SK-N-SH (cell line): ENCODE measurements at regions not wholly inside any gene's neighbourhood (a gene's known extent, or its start where the extent isn't known, plus 50 kb on each side); places are given as distances from the start of the nearest gene placed in this dataset.
A peak's percentile ranks its signal among the peaks of the same experiment; 100 is the strongest.

Experiments used
- CTCF ChIA-PET: fragments of 300-600, 350-600 bp; formaldehyde crosslinking; extraction: SDS; loops from one replicate; lab custom pipeline; 2021; lab: Yijun Ruan, JAX
- POLR2A ChIA-PET: fragments of 350-600 bp; sonication (Branson Sonifier 250); formaldehyde crosslinking; extraction: SDS; loops from one replicate; lab custom pipeline; 2020; ENCODE audit warnings: antibody characterized with exemption, inconsistent platforms; lab: Yijun Ruan, JAX
- DNase-seq: peaks from one replicate; pipeline ENCODE4 v3.0.0; 2012
- H2AFZ ChIP-seq: fragments of 200-600 bp; sonication (generic); 2 replicates; pipeline ENCODE4 v1.8.1; 2016; ENCODE audit warnings: antibody characterized with exemption, mild to moderate bottlenecking, low read depth
- H3F3A ChIP-seq: fragments of 200-600 bp; sonication (generic); replicated peaks from 2 replicates; pipeline ENCODE3; 2016; ENCODE audit warnings: antibody characterized with exemption, mild to moderate bottlenecking; ENCODE audit not compliant: insufficient read depth
- H3K27ac ChIP-seq, 2 experiments: fragments of 200-500 bp in 1 of 2; fragments of 200-600 bp in 1 of 2; sonication (Bioruptor generic) in 1 of 2; sonication (generic), shearing (Covaris generic) in 1 of 2; 2 replicates each; pipeline versions ENCODE4 v1.5.1 to v1.6.1; 2014 to 2016; ENCODE audit warnings: low read depth in 2 of 2, inconsistent platforms in 1 of 2, low read length in 1 of 2, mild to moderate bottlenecking in 1 of 2, mixed read lengths in 1 of 2
- H3K27me3 ChIP-seq: fragments of 200-600 bp; sonication (generic), shearing (Covaris generic); 2 replicates; pipeline ENCODE4 v1.6.1; 2016; ENCODE audit warnings: mixed run types; ENCODE audit not compliant: insufficient read depth
- H3K36me3 ChIP-seq, 2 experiments: fragments of 200-500 bp in 1 of 2; fragments of 200-600 bp in 1 of 2; sonication (Bioruptor generic) in 1 of 2; sonication (generic) in 1 of 2; replicated peaks in 1 of 2; 2 replicates each; pipeline versions ENCODE3 to v1.5.1; 2014 to 2016; ENCODE audit warnings: low read length in 1 of 2, mild to moderate bottlenecking in 1 of 2; ENCODE audit not compliant: insufficient read depth in 2 of 2, control insufficient read depth in 1 of 2
- H3K4me1 ChIP-seq, 2 experiments: fragments of 200-500 bp in 1 of 2; fragments of 200-600 bp in 1 of 2; sonication (Bioruptor generic) in 1 of 2; sonication (generic), shearing (Covaris generic) in 1 of 2; 2 replicates each; pipeline versions ENCODE4 v1.5.1 to v1.6.1; 2014 to 2016; ENCODE audit warnings: low read depth in 1 of 2, low read length in 1 of 2, mixed run types in 1 of 2; ENCODE audit not compliant: insufficient read depth in 2 of 2, control insufficient read depth in 1 of 2
- H3K4me2 ChIP-seq: fragments of 200-600 bp; sonication (generic), shearing (Covaris generic); 2 replicates; pipeline ENCODE4 v1.6.1; 2017; ENCODE audit warnings: mixed run types
- H3K4me3 ChIP-seq, 2 experiments: fragments of 200-500 bp in 1 of 2; fragments of 200-600 bp in 1 of 2; sonication (Bioruptor generic) in 1 of 2; sonication (generic), shearing (Covaris generic) in 1 of 2; 2 replicates each; pipeline versions ENCODE4 v1.5.1 to v1.8.1; 2014 to 2016; ENCODE audit warnings: low read depth in 2 of 2, inconsistent platforms in 1 of 2, low read length in 1 of 2, mild to moderate bottlenecking in 1 of 2, mixed read lengths in 1 of 2, moderate library complexity in 1 of 2
- H3K79me2 ChIP-seq: fragments of 200-600 bp; sonication (generic); 2 replicates; pipeline ENCODE4 v1.8.1; 2017; ENCODE audit warnings: mild to moderate bottlenecking; ENCODE audit not compliant: insufficient read depth
- H3K9ac ChIP-seq: fragments of 200-600 bp; sonication (generic); 2 replicates; pipeline ENCODE4 v1.6.1; 2017; ENCODE audit warnings: mixed run types
- H3K9me2 ChIP-seq: fragments of 200-600 bp; sonication (generic); 2 replicates; pipeline ENCODE4 v1.6.1; 2017; ENCODE audit warnings: mixed run types
- H3K9me3 ChIP-seq: fragments of 200-600 bp; sonication (generic); 2 replicates; pipeline ENCODE4 v1.6.1; 2017; ENCODE audit warnings: mixed run types, mild to moderate bottlenecking, moderate library complexity
- H4K20me1 ChIP-seq: fragments of 200-600 bp; sonication (generic); 2 replicates; pipeline ENCODE4 v1.6.1; 2017; ENCODE audit warnings: mild to moderate bottlenecking, mixed run types; ENCODE audit not compliant: insufficient read depth
- CHD2 ChIP-seq: fragments of 150-350 bp; IDR thresholded peaks from 2 replicates; pipeline ENCODE4 v1.6.1; 2018; ENCODE audit warnings: low read length; ENCODE audit not compliant: partially characterized antibody
- ELF1 ChIP-seq: IDR thresholded peaks from 2 replicates; pipeline ENCODE4 v1.4.0; 2012
- EP300 ChIP-seq, 2 experiments: IDR thresholded peaks; 2 replicates each; pipeline versions ENCODE4 v1.4.0 to v1.6.1; 2012; ENCODE audit warnings: borderline replicate concordance in 1 of 2, low read depth in 1 of 2, low read length in 1 of 2
- FOSL2 ChIP-seq: IDR thresholded peaks from 2 replicates; pipeline ENCODE4 v1.4.0; 2012; ENCODE audit warnings: low read depth, mild to moderate bottlenecking, moderate library complexity, borderline replicate concordance
- FOXJ3 ChIP-seq: sonication (generic); formaldehyde crosslinking; IDR thresholded peaks from 2 replicates; pipeline ENCODE4 v1.5.1; 2020; ENCODE audit warnings: mild to moderate bottlenecking, missing genetic modification reagents
- FOXM1 ChIP-seq: IDR thresholded peaks from 2 replicates; pipeline ENCODE4 v1.4.0; 2012; ENCODE audit warnings: low read depth, mild to moderate bottlenecking
- GABPA ChIP-seq: IDR thresholded peaks from 2 replicates; pipeline ENCODE4 v1.4.0; 2012; ENCODE audit warnings: low read depth, mild to moderate bottlenecking
- GATA2 ChIP-seq: sonication (generic); formaldehyde crosslinking; IDR thresholded peaks from 2 replicates; pipeline ENCODE4 v1.5.0; 2020; ENCODE audit warnings: mild to moderate bottlenecking, missing genetic modification reagents
- JUND ChIP-seq: IDR thresholded peaks from 2 replicates; pipeline ENCODE4 v1.4.0; 2012
- MEF2A ChIP-seq: IDR thresholded peaks from 2 replicates; pipeline ENCODE4 v1.4.0; 2012; ENCODE audit warnings: low read depth, borderline replicate concordance
- NFIC ChIP-seq: IDR thresholded peaks from 2 replicates; pipeline ENCODE4 v1.4.0; 2012; ENCODE audit warnings: borderline replicate concordance
- RAD21 ChIP-seq: IDR thresholded peaks from 2 replicates; pipeline ENCODE4 v1.6.1; 2012; ENCODE audit warnings: mild to moderate bottlenecking, low read length
- RCOR1 ChIP-seq: fragments of 150-350 bp; IDR thresholded peaks from 2 replicates; pipeline ENCODE4 v1.6.1; 2017; ENCODE audit warnings: antibody characterized with exemption, low read length
- RXRA ChIP-seq: IDR thresholded peaks from 2 replicates; pipeline ENCODE4 v1.4.0; 2012; ENCODE audit warnings: low read depth, mild to moderate bottlenecking, borderline replicate concordance
- SIN3A ChIP-seq: IDR thresholded peaks from 2 replicates; pipeline ENCODE4 v1.6.1; 2012; ENCODE audit warnings: low read depth, mild to moderate bottlenecking, low read length, moderate library complexity, borderline replicate concordance
- SMC3 ChIP-seq: IDR thresholded peaks from 2 replicates; pipeline ENCODE4 v1.6.1; 2012; ENCODE audit warnings: low read depth, low read length, improper control_type of control experiment
- TAF1 ChIP-seq: IDR thresholded peaks from 2 replicates; pipeline ENCODE4 v1.6.1; 2012; ENCODE audit warnings: low read depth, mild to moderate bottlenecking, low read length, moderate library complexity, borderline replicate concordance
- TCF12 ChIP-seq: IDR thresholded peaks from 2 replicates; pipeline ENCODE4 v1.4.0; 2012
- YY1 ChIP-seq: IDR thresholded peaks from 2 replicates; pipeline ENCODE4 v1.4.0; 2012; ENCODE audit warnings: low read depth, mild to moderate bottlenecking
- WGBS: methylation state at CpG from one replicate; pipeline ENCODE4 v1.1.6; 2017; ENCODE audit warnings: low lambda C conversion rate; 5-methylcytosine and 5-hydroxymethylcytosine counted together
- TF ChIP-seq, protein P1 (sequence below): fragments of 200-600 bp; sonication (generic); IDR thresholded peaks from 2 replicates; pipeline ENCODE4 v1.6.1; 2017; ENCODE audit warnings: antibody characterized with exemption, mild to moderate bottlenecking, moderate library complexity
- TF ChIP-seq, protein P2 (sequence below): IDR thresholded peaks from 2 replicates; pipeline ENCODE4 v1.4.0; 2012; ENCODE audit warnings: low read depth, borderline replicate concordance
- TF ChIP-seq, protein P3 (sequence below): IDR thresholded peaks from 2 replicates; pipeline ENCODE4 v1.6.1; 2012; ENCODE audit warnings: mild to moderate bottlenecking, low read depth, low read length, moderate library complexity

DNA sequence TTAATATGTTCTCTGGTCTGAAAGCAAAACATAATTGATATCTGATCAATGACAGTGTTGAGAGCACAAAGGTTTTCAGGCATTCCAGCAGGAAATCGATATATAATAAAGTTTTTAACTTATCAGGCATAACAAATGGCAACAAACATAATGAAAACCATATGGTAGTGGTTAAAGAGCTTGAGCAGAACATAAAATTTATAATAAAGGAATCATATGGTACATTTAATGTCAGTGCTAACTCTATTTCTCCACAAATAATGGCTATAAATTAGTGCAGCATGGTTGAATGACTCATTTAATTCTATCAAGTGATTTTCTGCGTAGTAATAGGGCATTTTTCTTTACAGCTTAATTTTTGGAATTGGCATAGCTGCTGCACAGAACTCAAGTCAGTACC lies 306.2 kb downstream of the FSIP2 start (continued):
- TF ChIP-seq RAD21 = 0 out of 2 replicates have a peak, but pooled peaks have one; percentile 6
- peak; percentile 52 for TF ChIP-seq GATA2 (CRISPR knock-in tag)
- no peak for TF ChIP-seq FOSL2
- TF ChIP-seq MEF2A = no peak
- TF ChIP-seq CHD2 = no peak
- TF ChIP-seq ELF1 = no peak
- TF ChIP-seq FOXJ3 (CRISPR knock-in tag) = no peak
- TF ChIP-seq RXRA = no peak
- TF ChIP-seq, protein P1, sequence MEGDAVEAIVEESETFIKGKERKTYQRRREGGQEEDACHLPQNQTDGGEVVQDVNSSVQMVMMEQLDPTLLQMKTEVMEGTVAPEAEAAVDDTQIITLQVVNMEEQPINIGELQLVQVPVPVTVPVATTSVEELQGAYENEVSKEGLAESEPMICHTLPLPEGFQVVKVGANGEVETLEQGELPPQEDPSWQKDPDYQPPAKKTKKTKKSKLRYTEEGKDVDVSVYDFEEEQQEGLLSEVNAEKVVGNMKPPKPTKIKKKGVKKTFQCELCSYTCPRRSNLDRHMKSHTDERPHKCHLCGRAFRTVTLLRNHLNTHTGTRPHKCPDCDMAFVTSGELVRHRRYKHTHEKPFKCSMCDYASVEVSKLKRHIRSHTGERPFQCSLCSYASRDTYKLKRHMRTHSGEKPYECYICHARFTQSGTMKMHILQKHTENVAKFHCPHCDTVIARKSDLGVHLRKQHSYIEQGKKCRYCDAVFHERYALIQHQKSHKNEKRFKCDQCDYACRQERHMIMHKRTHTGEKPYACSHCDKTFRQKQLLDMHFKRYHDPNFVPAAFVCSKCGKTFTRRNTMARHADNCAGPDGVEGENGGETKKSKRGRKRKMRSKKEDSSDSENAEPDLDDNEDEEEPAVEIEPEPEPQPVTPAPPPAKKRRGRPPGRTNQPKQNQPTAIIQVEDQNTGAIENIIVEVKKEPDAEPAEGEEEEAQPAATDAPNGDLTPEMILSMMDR = no peak
- TF ChIP-seq, all 33 proteins: peak for 10

DNA sequence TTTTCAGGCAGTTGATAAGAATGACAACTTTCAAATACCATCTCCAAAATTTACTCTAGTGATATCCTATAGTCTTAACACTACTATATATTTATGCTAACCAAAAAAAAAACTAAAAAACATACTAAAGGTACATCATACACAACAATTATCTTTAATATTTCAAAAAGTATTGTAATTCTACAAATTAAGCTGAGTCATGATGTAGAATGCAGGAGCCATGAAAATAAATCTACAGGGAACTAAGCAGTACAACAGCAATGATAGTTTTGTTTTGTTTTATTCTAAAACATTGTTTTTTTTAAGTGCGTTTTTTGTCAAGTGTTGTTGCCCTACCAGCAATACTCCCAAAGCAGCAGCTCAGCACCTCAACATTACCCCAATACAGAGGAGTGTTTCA lies 314.3 kb downstream of the FSIP2 start:
- TF ChIP-seq TCF12 (no peak), GABPA (no peak), FOXM1 (no peak), NFIC (no peak), SIN3A (no peak), RXRA (no peak), TAF1 (no peak), YY1 (no peak), FOXJ3 (CRISPR knock-in tag) (no peak), JUND (no peak), SMC3 (no peak), EP300 (IDR thresholded peaks at IDR 0.05; ENCODE audit: borderline replicate concordance in 1 of 2, low read depth in 1 of 2, low read length in 1 of 2) (no peak), RCOR1 (no peak), ELF1 (no peak), MEF2A (no peak)
- TF ChIP-seq, protein P2, sequence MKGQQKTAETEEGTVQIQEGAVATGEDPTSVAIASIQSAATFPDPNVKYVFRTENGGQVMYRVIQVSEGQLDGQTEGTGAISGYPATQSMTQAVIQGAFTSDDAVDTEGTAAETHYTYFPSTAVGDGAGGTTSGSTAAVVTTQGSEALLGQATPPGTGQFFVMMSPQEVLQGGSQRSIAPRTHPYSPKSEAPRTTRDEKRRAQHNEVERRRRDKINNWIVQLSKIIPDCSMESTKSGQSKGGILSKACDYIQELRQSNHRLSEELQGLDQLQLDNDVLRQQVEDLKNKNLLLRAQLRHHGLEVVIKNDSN = no peak
- TF ChIP-seq, protein P3, sequence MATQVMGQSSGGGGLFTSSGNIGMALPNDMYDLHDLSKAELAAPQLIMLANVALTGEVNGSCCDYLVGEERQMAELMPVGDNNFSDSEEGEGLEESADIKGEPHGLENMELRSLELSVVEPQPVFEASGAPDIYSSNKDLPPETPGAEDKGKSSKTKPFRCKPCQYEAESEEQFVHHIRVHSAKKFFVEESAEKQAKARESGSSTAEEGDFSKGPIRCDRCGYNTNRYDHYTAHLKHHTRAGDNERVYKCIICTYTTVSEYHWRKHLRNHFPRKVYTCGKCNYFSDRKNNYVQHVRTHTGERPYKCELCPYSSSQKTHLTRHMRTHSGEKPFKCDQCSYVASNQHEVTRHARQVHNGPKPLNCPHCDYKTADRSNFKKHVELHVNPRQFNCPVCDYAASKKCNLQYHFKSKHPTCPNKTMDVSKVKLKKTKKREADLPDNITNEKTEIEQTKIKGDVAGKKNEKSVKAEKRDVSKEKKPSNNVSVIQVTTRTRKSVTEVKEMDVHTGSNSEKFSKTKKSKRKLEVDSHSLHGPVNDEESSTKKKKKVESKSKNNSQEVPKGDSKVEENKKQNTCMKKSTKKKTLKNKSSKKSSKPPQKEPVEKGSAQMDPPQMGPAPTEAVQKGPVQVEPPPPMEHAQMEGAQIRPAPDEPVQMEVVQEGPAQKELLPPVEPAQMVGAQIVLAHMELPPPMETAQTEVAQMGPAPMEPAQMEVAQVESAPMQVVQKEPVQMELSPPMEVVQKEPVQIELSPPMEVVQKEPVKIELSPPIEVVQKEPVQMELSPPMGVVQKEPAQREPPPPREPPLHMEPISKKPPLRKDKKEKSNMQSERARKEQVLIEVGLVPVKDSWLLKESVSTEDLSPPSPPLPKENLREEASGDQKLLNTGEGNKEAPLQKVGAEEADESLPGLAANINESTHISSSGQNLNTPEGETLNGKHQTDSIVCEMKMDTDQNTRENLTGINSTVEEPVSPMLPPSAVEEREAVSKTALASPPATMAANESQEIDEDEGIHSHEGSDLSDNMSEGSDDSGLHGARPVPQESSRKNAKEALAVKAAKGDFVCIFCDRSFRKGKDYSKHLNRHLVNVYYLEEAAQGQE = no peak
- TF ChIP-seq, protein P1 = no peak
- POLR2A ChIA-PET = interaction anchor here (0.6 kb wide), 1 partner anchor 841 kb away, joined by 3 read pairs; no protein-coding TSS in a partner anchor
- Histone ChIP-seq H3K4me1 (no peaks in the 10 kb centered on the region), H3K4me2 (no peak overlapping the region), H3K9me2 (no peaks in the 10 kb centered on the region), H3K27me3 (no peaks in the 10 kb centered on the region), H3K4me3 (no peak overlapping the region), H3K36me3 (no peaks in the 10 kb centered on the region), H2AFZ (no peak overlapping the region), H3K9me3 (no peaks in the 10 kb centered on the region), H3K9ac (no peak overlapping the region), H3K27ac (no peak overlapping the region), H3K79me2 (no peaks in the 10 kb centered on the region), H3F3A (no peaks in the 10 kb centered on the region), H4K20me1 (no peaks in the 10 kb centered on the region)
- 85% methylated on average over 1 of the region's 1 CpG for WGBS
- CTCF ChIA-PET = no interaction called here
- DNase-seq = no peak
